Spinal cord (tissue), 9 donors: ENCODE measurements at regions not wholly inside any gene's neighbourhood (a gene's known extent, or its start where the extent isn't known, plus 50 kb on each side); places are given as distances from the start of the nearest gene placed in this dataset.

Experiments used
- DNase-seq, 6 donors: peaks; one replicate each; pipeline versions ENCODE4 v3.0.0 to v3.0.0-alpha.2; 2013 to 2015; ENCODE audit warnings: low spot score in 6 of 6, low read depth in 4 of 6
- H3K27ac ChIP-seq: one replicate; pipeline ENCODE4 v1.5.1; 2013; ENCODE audit warnings: low read depth, low read length, control low read depth
- H3K27me3 ChIP-seq: one replicate; pipeline ENCODE4 v1.6.1; 2013; ENCODE audit warnings: low read length; ENCODE audit not compliant: control insufficient read depth, insufficient read depth
- H3K36me3 ChIP-seq: one replicate; pipeline ENCODE4 v1.6.1; 2013; ENCODE audit warnings: low read length; ENCODE audit not compliant: control insufficient read depth, insufficient read depth
- H3K4me1 ChIP-seq: one replicate; pipeline ENCODE4 v1.6.1; 2013; ENCODE audit warnings: low read length; ENCODE audit not compliant: control insufficient read depth, insufficient read depth
- H3K4me3 ChIP-seq: one replicate; pipeline ENCODE4 v1.5.1; 2013; ENCODE audit warnings: low read depth, low read length, control low read depth
- H3K9me3 ChIP-seq: one replicate; pipeline ENCODE4 v1.6.1; 2013; ENCODE audit warnings: low read length; ENCODE audit not compliant: control insufficient read depth, insufficient read depth
- WGBS: methylation state at CpG from one replicate; pipeline ENCODE4 v1.1.5; 2013; ENCODE audit warnings: missing lambda C conversion rate; ENCODE audit not compliant: insufficient coverage; 5-methylcytosine and 5-hydroxymethylcytosine counted together
- donor health status: healthy.

DNA sequence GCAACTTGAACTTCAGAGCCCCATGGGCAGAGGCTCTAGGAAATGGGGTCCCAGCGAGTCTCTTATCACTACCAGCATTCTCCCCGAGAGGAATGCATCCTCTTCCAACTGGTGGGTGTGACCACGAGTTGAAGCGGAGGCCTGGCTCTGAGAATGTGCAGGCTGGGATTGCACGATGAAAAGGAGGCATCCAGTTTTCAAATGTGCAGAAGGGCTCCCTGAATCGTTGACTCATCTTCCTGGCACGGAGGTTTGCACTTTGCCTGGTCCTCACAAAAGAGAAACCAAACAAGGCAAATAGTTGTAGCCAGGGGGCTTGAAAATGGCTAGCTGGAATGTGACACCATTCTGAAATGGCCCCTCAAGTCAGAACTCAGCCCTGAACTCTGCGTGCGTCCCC is 216.7 kb downstream of the GLI2 start:
- DNase-seq = no peak
- no peaks in the 10 kb centered on the region for H3K9me3 ChIP-seq
- no peak overlapping the region for H3K4me3 ChIP-seq
- 77% methylated on average over 8 of the region's 9 CpGs for WGBS
- H3K27me3 ChIP-seq = no peaks in the 10 kb centered on the region
- H3K36me3 ChIP-seq = peaks cover 33% of the 10 kb centered on the region
- peaks cover 24% of the 10 kb centered on the region for H3K4me1 ChIP-seq
- no peak overlapping the region for H3K27ac ChIP-seq

DNA sequence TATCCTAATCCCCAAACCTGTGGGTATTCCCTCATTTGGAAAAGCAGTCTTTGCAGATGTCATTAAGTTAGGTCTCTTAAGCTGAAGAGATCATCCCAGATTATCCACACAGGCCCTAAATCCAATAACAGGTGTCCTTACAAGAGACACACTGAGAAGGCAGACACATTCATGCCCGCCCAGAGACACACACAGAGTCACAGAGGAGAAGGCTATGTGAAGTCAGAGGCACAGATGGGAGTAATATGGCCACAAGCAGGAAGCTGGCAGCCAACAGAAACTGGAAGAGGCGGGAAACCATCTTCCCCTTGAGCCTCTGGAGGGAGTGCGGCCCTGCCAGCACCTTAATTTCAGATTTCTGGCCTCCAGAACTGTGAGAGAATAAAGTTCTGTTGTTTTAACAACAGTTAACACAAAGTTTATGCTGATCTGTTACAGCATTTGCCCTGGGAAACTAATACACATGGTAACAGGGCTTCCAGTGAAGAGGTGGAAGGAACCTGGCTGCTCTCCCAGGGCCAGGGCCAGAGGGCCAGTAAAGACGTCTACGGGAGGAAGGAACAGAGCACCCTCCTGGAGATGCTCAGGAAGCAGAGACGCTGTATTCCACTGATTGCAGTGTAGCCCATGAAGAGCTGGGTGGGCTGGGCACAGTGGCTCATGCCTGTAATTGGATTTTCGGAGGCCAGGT is 217.5 kb downstream of the GLI2 start:
- peak in 1 of 6 donors; percentile 34 for DNase-seq
- whole genome bisulfite sequencing = 68% methylated on average over 4 of the region's 7 CpGs

GRCh38 chr2:120953843-120954584 is 218.3 kb downstream of the GLI2 start:
- Histone ChIP-seq H3K27me3 (no peaks in the 10 kb centered on the region), H3K4me1 (peaks cover 33% of the 10 kb centered on the region), H3K36me3 (peaks cover 36% of the 10 kb centered on the region), H3K27ac (no peak overlapping the region), H3K4me3 (no peak overlapping the region), H3K9me3 (no peaks in the 10 kb centered on the region)
- DNase-seq = no peak
- WGBS = 93% methylated on average over 16 of the region's 16 CpGs

More for the DNA sequence above, 217.5 kb downstream of the GLI2 start:
- Histone ChIP-seq H3K36me3 (peaks cover 36% of the 10 kb centered on the region), H3K27me3 (no peaks in the 10 kb centered on the region), H3K4me3 (no peak overlapping the region), H3K4me1 (peaks cover 25% of the 10 kb centered on the region), H3K27ac (no peak overlapping the region), H3K9me3 (no peaks in the 10 kb centered on the region)

- Histone ChIP-seq H3K27me3 (no peaks in the 10 kb centered on the region), H3K4me1 (peaks cover 34% of the 10 kb centered on the region), H3K27ac (no peak overlapping the region), H3K9me3 (no peaks in the 10 kb centered on the region), H3K36me3 (peaks cover 36% of the 10 kb centered on the region), H3K4me3 (no peak overlapping the region)
- DNase-seq = no peak
- WGBS = 89% methylated on average over 5 of the region's 8 CpGs
These were observed 219.3 kb downstream of the GLI2 start for GRCh38 chr2:120954939-120955338.

- peaks cover 37% of the 10 kb centered on the region for H3K4me1 ChIP-seq
- no peaks in the 10 kb centered on the region for H3K27me3 ChIP-seq
- H3K9me3 ChIP-seq = no peaks in the 10 kb centered on the region
- H3K27ac ChIP-seq = no peak overlapping the region
- WGBS = 79% methylated on average over 8 of the region's 8 CpGs
- peaks cover 34% of the 10 kb centered on the region for H3K36me3 ChIP-seq
- no peak for DNase-seq
- no peak overlapping the region for H3K4me3 ChIP-seq
These were observed 219.8 kb downstream of the GLI2 start for GRCh38 chr2:120955427-120955826.

DNA sequence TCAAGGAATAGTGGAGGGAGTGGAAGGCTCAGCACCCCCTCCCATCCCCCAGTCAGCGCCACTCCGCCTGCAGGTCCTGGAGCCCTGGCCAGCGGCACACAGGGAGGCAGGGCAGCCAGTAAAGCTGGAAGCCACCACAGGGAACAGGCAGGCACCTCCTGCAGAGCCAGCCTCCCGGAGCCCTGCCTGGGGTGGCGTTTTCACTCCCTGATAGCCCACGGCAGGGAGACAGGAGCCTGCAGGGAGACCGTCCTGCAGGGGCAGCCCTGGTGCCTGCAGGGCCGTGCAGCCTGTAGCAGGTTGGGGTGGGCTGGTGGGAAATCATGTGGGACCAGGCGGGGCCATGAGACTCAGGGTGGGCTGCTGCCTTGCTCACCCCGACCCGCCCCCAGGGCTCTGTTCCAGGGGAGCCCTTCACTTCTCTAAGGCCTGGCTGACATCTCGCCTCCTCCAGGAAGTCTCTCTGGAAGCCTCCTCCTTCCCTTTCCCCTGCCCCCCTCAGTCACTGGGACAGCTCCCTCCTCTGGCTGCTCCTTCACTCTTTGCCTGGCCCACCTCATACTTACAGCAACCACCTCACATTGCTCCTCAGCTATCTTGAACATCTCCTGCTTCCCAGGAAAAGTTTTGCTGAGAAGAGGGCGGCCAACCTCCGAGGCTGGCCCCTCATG is 221.0 kb downstream of the GLI2 start:
- H3K4me3 ChIP-seq = no peak overlapping the region
- peaks cover 30% of the 10 kb centered on the region for H3K36me3 ChIP-seq
- DNase-seq = no peak
- no peak overlapping the region for H3K27ac ChIP-seq
- peaks cover 44% of the 10 kb centered on the region for H3K4me1 ChIP-seq
- H3K27me3 ChIP-seq = no peaks in the 10 kb centered on the region
- 86% methylated on average over 14 of the region's 14 CpGs for WGBS
- H3K9me3 ChIP-seq = no peaks in the 10 kb centered on the region

DNA sequence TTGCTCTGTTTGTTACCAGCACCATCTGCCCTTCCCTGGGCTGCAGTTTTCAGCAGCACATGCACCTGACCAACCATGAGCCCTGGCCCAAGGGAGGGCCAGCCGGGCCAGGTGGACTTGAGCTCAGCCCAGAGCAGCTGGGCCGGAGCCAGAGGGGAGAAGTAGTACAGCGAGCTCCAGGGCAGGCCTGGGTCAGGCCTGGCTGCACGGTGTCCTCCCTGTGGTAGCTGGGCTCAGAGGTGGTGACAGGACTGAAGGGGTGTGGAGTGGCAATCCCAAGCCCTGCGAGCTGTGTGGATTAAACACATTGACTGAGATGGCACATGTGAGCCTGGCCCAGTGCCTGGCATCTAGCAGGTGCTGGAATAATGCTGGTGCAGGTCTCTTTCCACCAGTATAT is 222.2 kb downstream of the GLI2 start:
- H3K4me1 ChIP-seq = peaks cover 33% of the 10 kb centered on the region
- H3K36me3 ChIP-seq = peaks cover 30% of the 10 kb centered on the region
- H3K27me3 ChIP-seq = no peaks in the 10 kb centered on the region
- no peak overlapping the region for H3K4me3 ChIP-seq
- H3K27ac ChIP-seq = no peak overlapping the region
- no peaks in the 10 kb centered on the region for H3K9me3 ChIP-seq
- 71% methylated on average over 5 of the region's 5 CpGs for WGBS
- DNase-seq = no peak

GRCh38 chr2:120958623-120959366 is 223.1 kb downstream of the GLI2 start:
- H3K27me3 ChIP-seq = no peaks in the 10 kb centered on the region
- 82% methylated on average over 12 of the region's 17 CpGs for WGBS
- H3K36me3 ChIP-seq = peaks cover 28% of the 10 kb centered on the region
- H3K4me1 ChIP-seq = peaks cover 29% of the 10 kb centered on the region
- no peak overlapping the region for H3K4me3 ChIP-seq
- no peaks in the 10 kb centered on the region for H3K9me3 ChIP-seq
- no peak for DNase-seq
- H3K27ac ChIP-seq = peak overlapping the region; percentile 8

GRCh38 chr2:120959426-120959825 is 223.8 kb downstream of the GLI2 start:
- WGBS = 49% methylated on average over 11 of the region's 13 CpGs

More at GRCh38 chr2:120959426-120959825, 223.8 kb downstream of the GLI2 start:
- Histone ChIP-seq H3K27me3 (peaks cover 2% of the 10 kb centered on the region), H3K27ac (peak overlapping the region; percentile 45), H3K36me3 (peaks cover 28% of the 10 kb centered on the region), H3K4me3 (no peak overlapping the region), H3K9me3 (no peaks in the 10 kb centered on the region), H3K4me1 (peaks cover 29% of the 10 kb centered on the region)
- DNase-seq = peak in 3 of 6 donors; percentile 21 to 59 (median 45)
